H1 (cell line): ENCODE measurements at regions not wholly inside any gene's neighbourhood (a gene's known extent, or its start where the extent isn't known, plus 50 kb on each side); places are given as distances from the start of the nearest gene placed in this dataset.

Experiments
- BRCA1 ChIP-seq: IDR thresholded peaks from 2 replicates; pipeline ENCODE4 v1.6.1; 2012; ENCODE audit warnings: low read depth, low read length, improper control_type of control experiment
- FOSL1 ChIP-seq: IDR thresholded peaks from 2 replicates; pipeline ENCODE4 v1.6.1; 2011; ENCODE audit warnings: mild to moderate bottlenecking, low read depth, low read length, moderate library complexity; ENCODE audit not compliant: insufficient read depth
- KDM1A ChIP-seq: fragments of 200-600, 300-600 bp; sonication (generic); IDR thresholded peaks from 2 replicates; pipeline ENCODE4 v1.7.1; 2016; ENCODE audit warnings: mild to moderate bottlenecking, low read length, borderline replicate concordance
- SIRT6 ChIP-seq: IDR thresholded peaks from one replicate; pipeline ENCODE4 v1.7.1; 2012; ENCODE audit warnings: low read length, inconsistent platforms

DNA sequence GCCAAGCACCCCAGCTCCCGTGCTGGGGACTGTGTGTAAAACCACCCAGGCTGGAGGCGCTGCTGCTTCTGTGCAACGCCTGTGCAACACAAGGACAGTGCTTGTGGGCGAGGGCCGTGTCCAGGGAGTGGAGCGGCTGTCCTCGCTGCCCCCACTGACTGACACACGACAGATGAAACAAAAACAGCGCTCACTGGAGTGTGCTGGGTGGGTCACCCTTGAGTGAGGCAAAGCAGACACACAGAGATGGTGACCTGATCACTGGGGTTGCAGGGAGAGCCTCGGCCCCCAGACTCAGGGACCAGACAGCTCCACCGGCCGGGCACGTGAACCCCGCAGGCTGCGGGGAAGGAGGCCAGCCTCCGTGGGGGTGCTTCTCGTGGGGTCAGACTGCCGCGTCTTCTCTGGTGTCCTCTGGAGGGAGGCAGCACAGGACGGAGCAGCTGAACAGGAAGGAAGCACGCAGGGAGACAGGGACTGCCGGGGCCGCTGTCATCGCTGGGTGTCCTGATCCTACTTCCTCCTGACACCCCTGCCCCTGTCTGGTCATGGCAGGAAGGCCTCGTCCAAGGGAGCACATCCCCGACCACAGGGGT is 75.9 kb upstream of the CST7 start (continued):
- TF ChIP-seq BRCA1 (no peak), KDM1A (no peak), FOSL1 (no peak), SIRT6 (no peak)
